SK-N-SH treated with all-trans-retinoic acid at 6 μM for 48 hours (cell line): ENCODE measurements at regions not wholly inside any gene's neighbourhood (a gene's known extent, or its start where the extent isn't known, plus 50 kb on each side); places are given as distances from the start of the nearest gene placed in this dataset.

Experiments used
- ATAC-seq: fragments of 200-7000 bp; cut with Tn5 transposase; 3 replicates; pipeline ENCODE4 v1.9.1; 2020; ENCODE audit warnings: mild to moderate bottlenecking, moderate library complexity
- ARNTL ChIP-seq: fragments of 450-650 bp; formaldehyde crosslinking; IDR thresholded peaks from 2 replicates; pipeline ENCODE4 v1.5.0; 2020; ENCODE audit warnings: low read depth, mild to moderate bottlenecking, moderate library complexity, borderline replicate concordance
- BACH2 ChIP-seq: fragments of 250-450 bp; sonication (Bioruptor Pico); IDR thresholded peaks from 2 replicates; pipeline ENCODE4 v1.9.0; 2021; ENCODE audit warnings: mild to moderate bottlenecking, borderline replicate concordance
- CREB5 ChIP-seq: fragments of 250-450 bp; sonication (Bioruptor Pico); IDR thresholded peaks from 2 replicates; pipeline ENCODE4 v1.5.1; 2020; ENCODE audit warnings: low read depth, mild to moderate bottlenecking, moderate library complexity
- CSDC2 ChIP-seq: fragments of 250-450 bp; sonication (Bioruptor Pico); IDR thresholded peaks from 2 replicates; pipeline ENCODE4 v1.5.0; 2020; ENCODE audit warnings: mild to moderate bottlenecking, moderate library complexity
- CSRNP3 ChIP-seq: fragments of 250-450 bp; sonication (Bioruptor Pico); IDR thresholded peaks from 2 replicates; pipeline ENCODE4 v1.5.1; 2021; ENCODE audit warnings: mild to moderate bottlenecking, moderate library complexity
- ESRRG ChIP-seq: fragments of 250-450 bp; sonication (Bioruptor Pico); IDR thresholded peaks from 2 replicates; pipeline ENCODE4 v1.6.1; 2021; ENCODE audit warnings: mild to moderate bottlenecking
- GLIS3 ChIP-seq: fragments of 250-450 bp; sonication (Bioruptor Pico); IDR thresholded peaks from 2 replicates; pipeline ENCODE4 v1.5.0; 2020; ENCODE audit warnings: mild to moderate bottlenecking, moderate library complexity
- ISL1 ChIP-seq: fragments of 250-450 bp; sonication (Bioruptor Pico); IDR thresholded peaks from 2 replicates; pipeline ENCODE4 v2.1.2; 2022; ENCODE audit warnings: mild to moderate bottlenecking, moderate library complexity
- OSR1 ChIP-seq: fragments of 250-450 bp; sonication (Bioruptor Pico); IDR thresholded peaks from 2 replicates; pipeline ENCODE4 v1.8.0; 2022; ENCODE audit warnings: moderate library complexity, mild to moderate bottlenecking, inconsistent platforms
- PATZ1 ChIP-seq: fragments of 250-450 bp; sonication (Bioruptor Pico); IDR thresholded peaks from 2 replicates; pipeline ENCODE4 v1.8.0; 2020; ENCODE audit warnings: mild to moderate bottlenecking, moderate library complexity, borderline replicate concordance
- POU6F1 ChIP-seq: fragments of 250-450 bp; sonication (Bioruptor Pico); IDR thresholded peaks from 2 replicates; pipeline ENCODE4 v1.8.0; 2021; ENCODE audit warnings: low read depth, mild to moderate bottlenecking, moderate library complexity, borderline replicate concordance
- PPARA ChIP-seq: fragments of 250-450 bp; sonication (Bioruptor Pico); IDR thresholded peaks from 2 replicates; pipeline ENCODE4 v1.5.0; 2020; ENCODE audit warnings: mild to moderate bottlenecking, borderline replicate concordance
- RARB ChIP-seq: fragments of 250-450 bp; sonication (Bioruptor Pico); IDR thresholded peaks from 2 replicates; pipeline ENCODE4 v1.8.0; 2021; ENCODE audit warnings: mild to moderate bottlenecking, moderate library complexity
- SNAI2 ChIP-seq: fragments of 250-450 bp; sonication (Bioruptor Pico); IDR thresholded peaks from 2 replicates; pipeline ENCODE4 v1.5.0; 2020; ENCODE audit warnings: mild to moderate bottlenecking, moderate library complexity
- TCF4 ChIP-seq: fragments of 250-450 bp; sonication (Bioruptor Pico); IDR thresholded peaks from 2 replicates; pipeline ENCODE4 v1.8.0; 2021; ENCODE audit warnings: mild to moderate bottlenecking, moderate library complexity, borderline replicate concordance
- TOX ChIP-seq: fragments of 250-450 bp; sonication (Bioruptor Pico); IDR thresholded peaks from 2 replicates; pipeline ENCODE4 v1.8.0; 2021; ENCODE audit warnings: mild to moderate bottlenecking, moderate library complexity, borderline replicate concordance
- TSHZ2 ChIP-seq: fragments of 250-450 bp; sonication (Bioruptor Pico); IDR thresholded peaks from 2 replicates; pipeline ENCODE4 v1.5.0; 2020; ENCODE audit warnings: mild to moderate bottlenecking, moderate library complexity
- ZC3H10 ChIP-seq: fragments of 250-450 bp; sonication (Bioruptor Pico); IDR thresholded peaks from 2 replicates; pipeline ENCODE4 v1.5.1; 2021; ENCODE audit warnings: mild to moderate bottlenecking, moderate library complexity
- ZFP3 ChIP-seq: fragments of 250-450 bp; sonication (Bioruptor Pico); IDR thresholded peaks from 2 replicates; pipeline ENCODE4 v1.5.0; 2020; ENCODE audit warnings: mild to moderate bottlenecking, moderate library complexity
- ZFP30 ChIP-seq: fragments of 450-650 bp; formaldehyde crosslinking; IDR thresholded peaks from 2 replicates; pipeline ENCODE4 v1.5.0; 2022; ENCODE audit warnings: mild to moderate bottlenecking, moderate library complexity
- ZNF565 ChIP-seq: fragments of 450-650 bp; formaldehyde crosslinking; conservative IDR thresholded peaks from 2 replicates; pipeline ENCODE4 v1.5.0; 2020; ENCODE audit warnings: low read depth, mild to moderate bottlenecking, moderate library complexity
- ZNF70 ChIP-seq: fragments of 450-650 bp; formaldehyde crosslinking; IDR thresholded peaks from 2 replicates; pipeline ENCODE4 v1.5.0; 2020; ENCODE audit warnings: mild to moderate bottlenecking, moderate library complexity
- ZNF8 ChIP-seq: fragments of 450-650 bp; formaldehyde crosslinking; IDR thresholded peaks from 2 replicates; pipeline ENCODE4 v1.5.0; 2020; ENCODE audit warnings: mild to moderate bottlenecking, moderate library complexity

GRCh38 chr19:28430214-28430613, 782.7 kb downstream of the UQCRFS1 start (continued):
- no peak for TF ChIP-seq PATZ1 (CRISPR knock-in tag)
- no peak for TF ChIP-seq TCF4 (CRISPR knock-in tag)
- TF ChIP-seq ARNTL, result no peak
- TF ChIP-seq GLIS3 (CRISPR knock-in tag), result no peak
- TF ChIP-seq, all 23 proteins: peak for 0

- ATAC-seq, result no peak
- TF ChIP-seq TOX (CRISPR knock-in tag) (no peak), ZC3H10 (CRISPR knock-in tag) (no peak), SNAI2 (CRISPR knock-in tag) (no peak), ZNF565 (no peak), ESRRG (CRISPR knock-in tag) (no peak), ZNF70 (CRISPR knock-in tag) (no peak), PPARA (CRISPR knock-in tag) (no peak), CSRNP3 (CRISPR knock-in tag) (no peak), ZNF8 (no peak), ISL1 (no peak), GLIS3 (CRISPR knock-in tag) (no peak), CSDC2 (CRISPR knock-in tag) (no peak), RARB (CRISPR knock-in tag) (no peak), ARNTL (no peak), PATZ1 (CRISPR knock-in tag) (no peak), BACH2 (CRISPR knock-in tag) (no peak), OSR1 (CRISPR knock-in tag) (no peak), CREB5 (CRISPR knock-in tag) (no peak), TSHZ2 (CRISPR knock-in tag) (no peak), TCF4 (CRISPR knock-in tag) (no peak)
These were observed 783.6 kb downstream of the UQCRFS1 start for GRCh38 chr19:28429356-28429755.

- ATAC-seq, result no peak
- TF ChIP-seq ISL1, result no peak
- TF ChIP-seq BACH2 (CRISPR knock-in tag), result no peak
- no peak for TF ChIP-seq RARB (CRISPR knock-in tag)
- TF ChIP-seq PATZ1 (CRISPR knock-in tag), result no peak
- no peak for TF ChIP-seq ZFP3
- TF ChIP-seq TOX (CRISPR knock-in tag), result no peak
- TF ChIP-seq CREB5 (CRISPR knock-in tag), result no peak
- TF ChIP-seq ZNF70 (CRISPR knock-in tag), result no peak
- TF ChIP-seq ZNF565, result no peak
- TF ChIP-seq ARNTL, result no peak
- no peak for TF ChIP-seq ZC3H10 (CRISPR knock-in tag)
- no peak for TF ChIP-seq POU6F1
- no peak for TF ChIP-seq ZFP30
These were observed 784.1 kb downstream of the UQCRFS1 start for GRCh38 chr19:28428663-28429348.
